NCI-H2029 (cell line): ENCODE measurements at regions not wholly inside any gene's neighbourhood (a gene's known extent, or its start where the extent isn't known, plus 50 kb on each side); places are given as distances from the start of the nearest gene placed in this dataset.

Experiments
- DNase-seq: peaks from one replicate; lab custom pipeline; 2025; lab: John Stamatoyannopoulos, UW

GRCh38 chr1:98480271-98480670 lies 181.2 kb upstream of the SNX7 start:
- DNase-seq, result no peak

- no peak for DNase-seq
These were observed 183.4 kb upstream of the SNX7 start for GRCh38 chr1:98478121-98478520.

GRCh38 chr1:98472878-98473277 lies 188.6 kb upstream of the SNX7 start:
- no peak for DNase-seq

GRCh38 chr1:98471633-98472032 lies 189.9 kb upstream of the SNX7 start:
- DNase-seq, result no peak

- DNase-seq, result peak; percentile 52
These were observed 193.3 kb upstream of the SNX7 start for GRCh38 chr1:98468111-98468717.

- DNase-seq, result no peak
These were observed 193.9 kb upstream of the SNX7 start for GRCh38 chr1:98467586-98467985.

- DNase-seq, result no peak
These were observed 194.4 kb upstream of the SNX7 start for GRCh38 chr1:98467122-98467521.

GRCh38 chr1:98461873-98462385 lies 199.6 kb upstream of the SNX7 start:
- DNase-seq, result no peak

GRCh38 chr1:98460136-98460535 lies 201.4 kb upstream of the SNX7 start:
- DNase-seq, result no peak

GRCh38 chr1:98459486-98459870 lies 202.0 kb upstream of the SNX7 start:
- no peak for DNase-seq

- DNase-seq, result no peak
These were observed 202.7 kb upstream of the SNX7 start for GRCh38 chr1:98458511-98459485.

GRCh38 chr1:98457248-98457647 lies 204.3 kb upstream of the SNX7 start:
- DNase-seq, result no peak

GRCh38 chr1:98454666-98455065 lies 206.9 kb upstream of the SNX7 start:
- DNase-seq, result no peak

- DNase-seq, result peak; percentile 3
These were observed 208.5 kb upstream of the SNX7 start for GRCh38 chr1:98453066-98453465.

- DNase-seq, result no peak
These were observed 209.4 kb upstream of the SNX7 start for GRCh38 chr1:98452162-98452561.

GRCh38 chr1:98441281-98441680 lies 220.2 kb upstream of the SNX7 start:
- no peak for DNase-seq

- DNase-seq, result no peak
These were observed 222.1 kb upstream of the SNX7 start for GRCh38 chr1:98439471-98439870.

GRCh38 chr1:98437540-98437939 lies 224.0 kb upstream of the SNX7 start:
- peak; percentile 47 for DNase-seq

GRCh38 chr1:98437011-98437410 lies 224.5 kb upstream of the SNX7 start:
- no peak for DNase-seq

GRCh38 chr1:98429965-98430443 lies 231.5 kb upstream of the SNX7 start:
- DNase-seq, result peak; percentile 97

GRCh38 chr1:98428864-98429263 lies 232.7 kb upstream of the SNX7 start:
- DNase-seq, result no peak

- no peak for DNase-seq
These were observed 233.9 kb upstream of the SNX7 start for GRCh38 chr1:98427664-98428063.

GRCh38 chr1:98426092-98426491 lies 235.4 kb upstream of the SNX7 start:
- DNase-seq, result no peak
